ENCODE measurements at regions not wholly inside any gene's neighbourhood (a gene's known extent, or its start where the extent isn't known, plus 50 kb on each side); places are given as distances from the start of the nearest gene placed in this dataset.

GRCh38 chr9:27671636-27672035, 98.4 kb upstream of the C9orf72 start:
- H2BK5ac ChIP-seq (ENCODE audit: low read depth, low read length, poor library complexity, severe bottlenecking), result no peak overlapping the region
- ATAC-seq (ENCODE audit: low read depth), result no peak
- WGBS, 2 experiments (ENCODE audit: extremely low coverage in 2 of 2, insufficient read length in 1 of 2), result no CpG with 5 or more reads among the region's 5 CpGs
- DNase-seq, result peak; percentile 1
- no peaks in the 10 kb centered on the region for H4K20me1 ChIP-seq (ENCODE audit: insufficient read depth, low read length)
- intact Hi-C loops (cut with micrococcal nuclease) (no loop called here), dilution Hi-C loops (cut with HindIII; ENCODE audit: low sequenced_read_pairs, unreplicated experiment) (no loop called here), in situ Hi-C loops (cut with MboI; ENCODE audit: low sequenced_read_pairs) (no loop called here)
- no peak overlapping the region for H3K27ac ChIP-seq (ENCODE audit: insufficient read depth, low read length)
- H3K4me2 ChIP-seq (ENCODE audit: low read depth, low read length), result no peak overlapping the region
- no peaks in the 10 kb centered on the region for H3K9me3 ChIP-seq (ENCODE audit: control insufficient read depth, insufficient read depth, low read length)
- ChIA-PET CTCF (interaction anchor here (0.5 to 0.6 kb wide), 2 partner anchors 11 to 36 kb away, joined by 3 to 4 read pairs; no protein-coding TSS in a partner anchor), POLR2A (ENCODE audit: unreplicated experiment) (no interaction called here)
- H3K36me3 ChIP-seq (ENCODE audit: control insufficient read depth, insufficient read depth, low read length), result no peaks in the 10 kb centered on the region
- no peak overlapping the region for H3K14ac ChIP-seq (replicated peaks; ENCODE audit: low read depth, low read length)
- no peak overlapping the region for H4K8ac ChIP-seq (ENCODE audit: low read depth in 2 of 2, low read length in 2 of 2)
- no peak overlapping the region for H3K23ac ChIP-seq (ENCODE audit: low read depth, low read length)
- no peaks in the 10 kb centered on the region for H3K9me1 ChIP-seq (ENCODE audit: insufficient read depth, low read length)
- no peak overlapping the region for H3K4ac ChIP-seq (ENCODE audit: low read depth, low read length)
- H2BK120ac ChIP-seq (ENCODE audit: low read depth, low read length), result no peak overlapping the region
- H3K27me3 ChIP-seq (ENCODE audit: control insufficient read depth, insufficient read depth, low read length), result no peaks in the 10 kb centered on the region
- no peak overlapping the region for H3K18ac ChIP-seq (ENCODE audit: low read depth, low read length)
- no peak overlapping the region for H2BK15ac ChIP-seq (ENCODE audit: low read depth, low read length)
- no peak overlapping the region for H2AK9ac ChIP-seq (replicated peaks; ENCODE audit: low read depth, low read length, poor library complexity)
- H2BK20ac ChIP-seq (ENCODE audit: low read depth, low read length), result no peak overlapping the region
- TF ChIP-seq MXI1 (IDR thresholded peaks at IDR 0.05; ENCODE audit: borderline replicate concordance, low read depth, low read length) (no peak), ELK1 (IDR thresholded peaks at IDR 0.05; ENCODE audit: borderline replicate concordance, low read depth, low read length) (no peak)
- no peaks in the 10 kb centered on the region for H3K79me1 ChIP-seq (ENCODE audit: low read depth in 1 of 2, low read length in 2 of 2)
- BruUV-seq (replicated peaks), result no TSS peak
- H2AK5ac ChIP-seq (ENCODE audit: low read depth, low read length), result no peak overlapping the region
- H3K56ac ChIP-seq (ENCODE audit: extremely low read depth, insufficient read depth, low read length), result no peak overlapping the region
- H2AFZ ChIP-seq (replicated peaks; ENCODE audit: low read length, poor library complexity), result no peak overlapping the region
- no peak overlapping the region for H4K91ac ChIP-seq (ENCODE audit: insufficient read depth, low read depth, low read length)
- no peak overlapping the region for H3K9ac ChIP-seq (ENCODE audit: low read depth, low read length)
- H3K4me3 ChIP-seq (ENCODE audit: insufficient read depth, low read depth, low read length), result no peak overlapping the region
- no peaks in the 10 kb centered on the region for H3K4me1 ChIP-seq (ENCODE audit: control insufficient read depth, insufficient read depth, low read length)
- H4K5ac ChIP-seq (ENCODE audit: low read depth, low read length), result no peak overlapping the region
